Neural cell (in vitro differentiated cells): ENCODE measurements at regions not wholly inside any gene's neighbourhood (a gene's known extent, or its start where the extent isn't known, plus 50 kb on each side); places are given as distances from the start of the nearest gene placed in this dataset.

ENCODE experiments used
- H2AFZ ChIP-seq: fragments of 200-600, 300-800 bp; sonication (generic), shearing (Covaris generic); 2 replicates; pipeline ENCODE4 v1.6.0; 2014; ENCODE audit warnings: low read depth, mild to moderate bottlenecking, antibody characterized with exemption, low read length, moderate library complexity
- H3F3A ChIP-seq: fragments of 200-600 bp; shearing (Covaris generic); 2 replicates; pipeline ENCODE4 v1.6.1; 2016; ENCODE audit warnings: mild to moderate bottlenecking, moderate library complexity, mixed read lengths, antibody characterized with exemption, low read length; ENCODE audit not compliant: insufficient read depth, poor library complexity, severe bottlenecking
- H3K27ac ChIP-seq: fragments of 200-600, 300-800 bp; sonication (generic), shearing (Covaris generic); 2 replicates; pipeline ENCODE4 v1.5.1; 2014; ENCODE audit warnings: mild to moderate bottlenecking, low read length, moderate library complexity
- H3K27me3 ChIP-seq: fragments of 300-800, 200-600 bp; sonication (generic), shearing (Covaris generic); 2 replicates; pipeline ENCODE4 v1.6.0; 2014; ENCODE audit warnings: mild to moderate bottlenecking, low read depth, low read length, moderate library complexity; ENCODE audit not compliant: insufficient read depth
- H3K36me3 ChIP-seq: fragments of 300-800, 200-600 bp; sonication (generic), shearing (Covaris generic); 2 replicates; pipeline ENCODE4 v1.5.1; 2014; ENCODE audit warnings: mild to moderate bottlenecking, antibody characterized with exemption, low read length, moderate library complexity; ENCODE audit not compliant: insufficient read depth
- H3K4me2 ChIP-seq: fragments of 300-800, 200-600 bp; sonication (generic), shearing (Covaris generic); 2 replicates; pipeline ENCODE4 v1.6.0; 2014; ENCODE audit warnings: mild to moderate bottlenecking, low read length
- H3K4me3 ChIP-seq: fragments of 300-800, 200-600 bp; sonication (generic), shearing (Covaris generic); 2 replicates; pipeline ENCODE4 v1.5.1; 2014; ENCODE audit warnings: mild to moderate bottlenecking, low read length, moderate library complexity
- H3K79me2 ChIP-seq: fragments of 200-600 bp; shearing (Covaris generic); replicated peaks from 2 replicates; pipeline ENCODE4 v1.6.0; 2014; ENCODE audit warnings: mild to moderate bottlenecking, low read length, moderate library complexity; ENCODE audit not compliant: insufficient read depth
- H3K9ac ChIP-seq: fragments of 300-800, 200-600 bp; sonication (generic), shearing (Covaris generic); 2 replicates; pipeline ENCODE4 v1.6.1; 2016; ENCODE audit warnings: mild to moderate bottlenecking, low read length, mixed read lengths
- H3K9me2 ChIP-seq: fragments of 200-600 bp; shearing (Covaris generic); 2 replicates; pipeline ENCODE4 v1.6.1; 2016; ENCODE audit warnings: mild to moderate bottlenecking, low read length, mixed read lengths; ENCODE audit not compliant: insufficient read depth
- H3K9me3 ChIP-seq: fragments of 200-600, 300-800 bp; sonication (generic), shearing (Covaris generic); 2 replicates; pipeline ENCODE4 v1.6.1; 2016; ENCODE audit warnings: mild to moderate bottlenecking, mixed run types, low read length, moderate library complexity, mixed read lengths
- H4K20me1 ChIP-seq: fragments of 200-600 bp; shearing (Covaris generic); 2 replicates; pipeline ENCODE4 v1.6.1; 2016; ENCODE audit warnings: mild to moderate bottlenecking, mixed run types; ENCODE audit not compliant: insufficient read depth
- CTCF ChIP-seq: fragments of 450-650 bp; IDR thresholded peaks from 2 replicates; pipeline ENCODE4 v1.5.1; 2014; ENCODE audit warnings: antibody characterized with exemption, mild to moderate bottlenecking, moderate library complexity; ENCODE audit not compliant: poor library complexity, severe bottlenecking
- EP300 ChIP-seq: fragments of 450-650 bp; conservative IDR thresholded peaks from 2 replicates; pipeline ENCODE4 v1.6.1; 2014; ENCODE audit warnings: antibody characterized with exemption, mild to moderate bottlenecking, moderate library complexity; ENCODE audit not compliant: poor library complexity, severe bottlenecking
- EZH2 ChIP-seq: fragments of 200-600, 300-800 bp; shearing (Covaris generic), sonication (generic); IDR thresholded peaks from 2 replicates; pipeline ENCODE4 v1.6.1; 2014; ENCODE audit warnings: antibody characterized with exemption, low read length, borderline replicate concordance, mild to moderate bottlenecking; ENCODE audit not compliant: insufficient read depth, poor library complexity, severe bottlenecking
- MXI1 ChIP-seq: fragments of 450-650 bp; conservative IDR thresholded peaks from 2 replicates; pipeline ENCODE4 v1.6.1; 2014; ENCODE audit warnings: antibody characterized with exemption, mild to moderate bottlenecking; ENCODE audit not compliant: poor library complexity, severe bottlenecking
- POLR2AphosphoS5 ChIP-seq: IDR thresholded peaks from 2 replicates; pipeline ENCODE4 v1.6.1; 2012
- RAD21 ChIP-seq: fragments of 450-650 bp; conservative IDR thresholded peaks from 2 replicates; pipeline ENCODE4 v1.6.1; 2014; ENCODE audit warnings: antibody characterized with exemption, mild to moderate bottlenecking, moderate library complexity
- REST ChIP-seq: IDR thresholded peaks from 2 replicates; pipeline ENCODE4 v1.6.1; 2012; ENCODE audit warnings: borderline replicate concordance
- SMC3 ChIP-seq: fragments of 450-650 bp; conservative IDR thresholded peaks from 2 replicates; pipeline ENCODE4 v1.6.1; 2014; ENCODE audit warnings: antibody characterized with exemption, mild to moderate bottlenecking, moderate library complexity; ENCODE audit not compliant: poor library complexity
- TAF1 ChIP-seq: IDR thresholded peaks from 2 replicates; pipeline ENCODE4 v1.6.1; 2012; ENCODE audit warnings: low read depth

GRCh38 chr22:27192135-27192829 is 534.9 kb downstream of the MIAT start:
- Histone ChIP-seq H4K20me1 (no peaks in the 10 kb centered on the region), H2AFZ (no peak overlapping the region), H3K27ac (no peak overlapping the region), H3F3A (no peaks in the 10 kb centered on the region), H3K9ac (no peak overlapping the region), H3K9me2 (no peaks in the 10 kb centered on the region), H3K4me2 (no peak overlapping the region), H3K4me3 (no peak overlapping the region), H3K36me3 (no peaks in the 10 kb centered on the region), H3K9me3 (no peaks in the 10 kb centered on the region), H3K27me3 (no peaks in the 10 kb centered on the region), H3K79me2 (no peaks in the 10 kb centered on the region)
- TF ChIP-seq SMC3 (no peak), POLR2AphosphoS5 (no peak), RAD21 (no peak), TAF1 (no peak), MXI1 (no peak), EZH2 (no peak), REST (no peak), EP300 (no peak), CTCF (no peak)

- TF ChIP-seq REST: no peak
- TF ChIP-seq EZH2: no peak
- TF ChIP-seq TAF1: no peak
- no peak for TF ChIP-seq CTCF
- no peak for TF ChIP-seq RAD21
- TF ChIP-seq SMC3: no peak
- no peak for TF ChIP-seq MXI1
- no peak for TF ChIP-seq POLR2AphosphoS5
- no peak for TF ChIP-seq EP300
- H2AFZ ChIP-seq: no peak overlapping the region
- no peaks in the 10 kb centered on the region for H3K27me3 ChIP-seq
- H4K20me1 ChIP-seq: no peaks in the 10 kb centered on the region
- H3K27ac ChIP-seq: no peak overlapping the region
- no peaks in the 10 kb centered on the region for H3K9me2 ChIP-seq
- no peaks in the 10 kb centered on the region for H3F3A ChIP-seq
- no peaks in the 10 kb centered on the region for H3K36me3 ChIP-seq
- H3K4me2 ChIP-seq: no peak overlapping the region
- no peaks in the 10 kb centered on the region for H3K9me3 ChIP-seq
- H3K9ac ChIP-seq: no peak overlapping the region
- H3K79me2 ChIP-seq: no peaks in the 10 kb centered on the region
- no peak overlapping the region for H3K4me3 ChIP-seq
Observed at GRCh38 chr22:27193215-27193614, 535.8 kb downstream of the MIAT start.
